Liver (tissue), 3 donors: ENCODE measurements at regions not wholly inside any gene's neighbourhood (a gene's known extent, or its start where the extent isn't known, plus 50 kb on each side); places are given as distances from the start of the nearest gene placed in this dataset.

ENCODE experiments used
- EGR1 ChIP-seq, 2 donors: IDR thresholded peaks; 2 replicates each; pipeline ENCODE4 v1.6.1; 2016 to 2018; ENCODE audit warnings: antibody characterized with exemption in 2 of 2, low read depth in 2 of 2
- HNF4A ChIP-seq, 2 donors: conservative IDR thresholded peaks; 2 replicates each; pipeline ENCODE4 v1.6.1; 2016; ENCODE audit warnings: antibody characterized with exemption in 2 of 2, mild to moderate bottlenecking in 2 of 2
- JUND ChIP-seq, 2 donors: IDR thresholded peaks; 2 replicates each; pipeline ENCODE4 v1.6.1; 2016; ENCODE audit warnings: antibody characterized with exemption in 2 of 2
- MAX ChIP-seq: IDR thresholded peaks from 2 replicates; pipeline ENCODE4 v1.6.1; 2016; ENCODE audit warnings: antibody characterized with exemption
- RAD21 ChIP-seq, 2 donors: IDR thresholded peaks; 2 replicates each; pipeline ENCODE4 v1.6.1; 2016; ENCODE audit warnings: antibody characterized with exemption in 2 of 2, mild to moderate bottlenecking in 2 of 2
- SP1 ChIP-seq: IDR thresholded peaks from 2 replicates; pipeline ENCODE4 v1.6.1; 2018; ENCODE audit warnings: antibody characterized with exemption, mild to moderate bottlenecking
- TAF1 ChIP-seq: conservative IDR thresholded peaks from 2 replicates; pipeline ENCODE4 v1.6.1; 2016; ENCODE audit warnings: antibody characterized with exemption, mild to moderate bottlenecking
- YY1 ChIP-seq: IDR thresholded peaks from 2 replicates; pipeline ENCODE4 v1.6.1; 2016; ENCODE audit warnings: antibody characterized with exemption, mild to moderate bottlenecking
- TF ChIP-seq, protein P1 (sequence below): fragments of 150-350 bp; IDR thresholded peaks from 2 replicates; pipeline ENCODE4 v1.5.1; 2017; ENCODE audit warnings: improper control_type of control experiment, low read depth, low read length; ENCODE audit not compliant: missing input control
- TF ChIP-seq, protein P2 (sequence below): IDR thresholded peaks from 2 replicates; pipeline ENCODE4 v1.6.1; 2016; ENCODE audit warnings: antibody characterized with exemption, mild to moderate bottlenecking
- TF ChIP-seq, protein P3 (sequence below): IDR thresholded peaks from 2 replicates; pipeline ENCODE4 v1.6.1; 2016; ENCODE audit warnings: antibody characterized with exemption
- TF ChIP-seq, protein P4 (sequence below): IDR thresholded peaks from 2 replicates; pipeline ENCODE4 v1.6.1; 2016; ENCODE audit warnings: antibody characterized with exemption
- donor health status: healthy.
- donor health status: healthy.

- TF ChIP-seq, protein P1, sequence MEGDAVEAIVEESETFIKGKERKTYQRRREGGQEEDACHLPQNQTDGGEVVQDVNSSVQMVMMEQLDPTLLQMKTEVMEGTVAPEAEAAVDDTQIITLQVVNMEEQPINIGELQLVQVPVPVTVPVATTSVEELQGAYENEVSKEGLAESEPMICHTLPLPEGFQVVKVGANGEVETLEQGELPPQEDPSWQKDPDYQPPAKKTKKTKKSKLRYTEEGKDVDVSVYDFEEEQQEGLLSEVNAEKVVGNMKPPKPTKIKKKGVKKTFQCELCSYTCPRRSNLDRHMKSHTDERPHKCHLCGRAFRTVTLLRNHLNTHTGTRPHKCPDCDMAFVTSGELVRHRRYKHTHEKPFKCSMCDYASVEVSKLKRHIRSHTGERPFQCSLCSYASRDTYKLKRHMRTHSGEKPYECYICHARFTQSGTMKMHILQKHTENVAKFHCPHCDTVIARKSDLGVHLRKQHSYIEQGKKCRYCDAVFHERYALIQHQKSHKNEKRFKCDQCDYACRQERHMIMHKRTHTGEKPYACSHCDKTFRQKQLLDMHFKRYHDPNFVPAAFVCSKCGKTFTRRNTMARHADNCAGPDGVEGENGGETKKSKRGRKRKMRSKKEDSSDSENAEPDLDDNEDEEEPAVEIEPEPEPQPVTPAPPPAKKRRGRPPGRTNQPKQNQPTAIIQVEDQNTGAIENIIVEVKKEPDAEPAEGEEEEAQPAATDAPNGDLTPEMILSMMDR: no peak
- no peak for TF ChIP-seq SP1
- TF ChIP-seq MAX: no peak
- no peak for TF ChIP-seq EGR1 (IDR thresholded peaks at IDR 0.05; ENCODE audit: low read depth in 2 of 2)
- no peak for TF ChIP-seq TAF1
- no peak for TF ChIP-seq HNF4A (conservative IDR thresholded peaks at IDR 0.05)
- TF ChIP-seq, protein P2, sequence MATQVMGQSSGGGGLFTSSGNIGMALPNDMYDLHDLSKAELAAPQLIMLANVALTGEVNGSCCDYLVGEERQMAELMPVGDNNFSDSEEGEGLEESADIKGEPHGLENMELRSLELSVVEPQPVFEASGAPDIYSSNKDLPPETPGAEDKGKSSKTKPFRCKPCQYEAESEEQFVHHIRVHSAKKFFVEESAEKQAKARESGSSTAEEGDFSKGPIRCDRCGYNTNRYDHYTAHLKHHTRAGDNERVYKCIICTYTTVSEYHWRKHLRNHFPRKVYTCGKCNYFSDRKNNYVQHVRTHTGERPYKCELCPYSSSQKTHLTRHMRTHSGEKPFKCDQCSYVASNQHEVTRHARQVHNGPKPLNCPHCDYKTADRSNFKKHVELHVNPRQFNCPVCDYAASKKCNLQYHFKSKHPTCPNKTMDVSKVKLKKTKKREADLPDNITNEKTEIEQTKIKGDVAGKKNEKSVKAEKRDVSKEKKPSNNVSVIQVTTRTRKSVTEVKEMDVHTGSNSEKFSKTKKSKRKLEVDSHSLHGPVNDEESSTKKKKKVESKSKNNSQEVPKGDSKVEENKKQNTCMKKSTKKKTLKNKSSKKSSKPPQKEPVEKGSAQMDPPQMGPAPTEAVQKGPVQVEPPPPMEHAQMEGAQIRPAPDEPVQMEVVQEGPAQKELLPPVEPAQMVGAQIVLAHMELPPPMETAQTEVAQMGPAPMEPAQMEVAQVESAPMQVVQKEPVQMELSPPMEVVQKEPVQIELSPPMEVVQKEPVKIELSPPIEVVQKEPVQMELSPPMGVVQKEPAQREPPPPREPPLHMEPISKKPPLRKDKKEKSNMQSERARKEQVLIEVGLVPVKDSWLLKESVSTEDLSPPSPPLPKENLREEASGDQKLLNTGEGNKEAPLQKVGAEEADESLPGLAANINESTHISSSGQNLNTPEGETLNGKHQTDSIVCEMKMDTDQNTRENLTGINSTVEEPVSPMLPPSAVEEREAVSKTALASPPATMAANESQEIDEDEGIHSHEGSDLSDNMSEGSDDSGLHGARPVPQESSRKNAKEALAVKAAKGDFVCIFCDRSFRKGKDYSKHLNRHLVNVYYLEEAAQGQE: no peak
- TF ChIP-seq, protein P3, sequence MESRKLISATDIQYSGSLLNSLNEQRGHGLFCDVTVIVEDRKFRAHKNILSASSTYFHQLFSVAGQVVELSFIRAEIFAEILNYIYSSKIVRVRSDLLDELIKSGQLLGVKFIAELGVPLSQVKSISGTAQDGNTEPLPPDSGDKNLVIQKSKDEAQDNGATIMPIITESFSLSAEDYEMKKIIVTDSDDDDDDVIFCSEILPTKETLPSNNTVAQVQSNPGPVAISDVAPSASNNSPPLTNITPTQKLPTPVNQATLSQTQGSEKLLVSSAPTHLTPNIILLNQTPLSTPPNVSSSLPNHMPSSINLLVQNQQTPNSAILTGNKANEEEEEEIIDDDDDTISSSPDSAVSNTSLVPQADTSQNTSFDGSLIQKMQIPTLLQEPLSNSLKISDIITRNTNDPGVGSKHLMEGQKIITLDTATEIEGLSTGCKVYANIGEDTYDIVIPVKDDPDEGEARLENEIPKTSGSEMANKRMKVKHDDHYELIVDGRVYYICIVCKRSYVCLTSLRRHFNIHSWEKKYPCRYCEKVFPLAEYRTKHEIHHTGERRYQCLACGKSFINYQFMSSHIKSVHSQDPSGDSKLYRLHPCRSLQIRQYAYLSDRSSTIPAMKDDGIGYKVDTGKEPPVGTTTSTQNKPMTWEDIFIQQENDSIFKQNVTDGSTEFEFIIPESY: no peak
- TF ChIP-seq RAD21 (IDR thresholded peaks at IDR 0.05): no peak
- no peak for TF ChIP-seq YY1
- TF ChIP-seq, protein P4, sequence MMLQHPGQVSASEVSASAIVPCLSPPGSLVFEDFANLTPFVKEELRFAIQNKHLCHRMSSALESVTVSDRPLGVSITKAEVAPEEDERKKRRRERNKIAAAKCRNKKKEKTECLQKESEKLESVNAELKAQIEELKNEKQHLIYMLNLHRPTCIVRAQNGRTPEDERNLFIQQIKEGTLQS: no peak
- TF ChIP-seq JUND (IDR thresholded peaks at IDR 0.05): no peak
Measured at GRCh38 chr6:74061201-74061600, 365.2 kb downstream of the CD109 start.
